ENCODE measurements at regions not wholly inside any gene's neighbourhood (a gene's known extent, or its start where the extent isn't known, plus 50 kb on each side); places are given as distances from the start of the nearest gene placed in this dataset.

DNA sequence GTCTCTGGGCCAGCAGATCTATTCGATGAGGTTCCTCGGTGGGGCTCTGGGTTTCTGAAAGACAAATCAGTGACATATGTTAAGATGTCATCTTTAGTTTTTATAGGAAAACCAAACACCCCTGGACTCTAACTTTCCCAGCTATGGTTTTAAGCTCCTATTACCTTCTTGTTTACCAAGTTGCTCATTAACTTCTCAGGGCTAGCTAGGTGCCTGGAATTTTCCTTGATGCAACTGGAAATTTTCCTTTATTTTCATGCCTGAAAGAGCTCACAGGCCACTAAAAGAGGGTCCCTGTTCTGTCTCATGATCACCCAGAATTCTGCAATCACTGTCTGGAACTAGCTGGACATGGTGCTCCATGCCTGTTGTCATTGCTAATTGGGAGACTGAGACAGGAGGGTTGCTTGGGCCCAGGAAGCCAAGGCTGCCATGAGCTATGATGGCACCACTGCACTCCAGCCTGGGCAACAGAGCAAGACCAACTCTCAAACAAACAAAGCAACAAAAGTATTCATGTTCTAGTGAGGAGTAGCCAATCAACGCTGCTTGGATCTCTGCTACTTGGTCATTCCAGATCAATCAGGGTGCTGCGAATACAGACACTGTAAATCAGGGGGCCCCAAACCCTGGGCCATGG is 1173.5 kb upstream of the AUTS2 start:
- TF ChIP-seq CTCF (conservative IDR thresholded peaks at IDR 0.05 in 1 of 2, IDR thresholded peaks at IDR 0.05 in 1 of 2; ENCODE audit: low read depth in 1 of 2, low read length in 2 of 2) (no peak), EZH2 (IDR thresholded peaks at IDR 0.05; ENCODE audit: low read length, missing control alignments) (no peak)

Measured in fibroblast of lung (primary cell).